B cell (primary cell): ENCODE measurements at regions not wholly inside any gene's neighbourhood (a gene's known extent, or its start where the extent isn't known, plus 50 kb on each side); places are given as distances from the start of the nearest gene placed in this dataset.

ENCODE experiments used
- EZH2 ChIP-seq: IDR thresholded peaks from 2 replicates; pipeline ENCODE4 v1.6.1; 2012; ENCODE audit warnings: borderline replicate concordance, low read depth, mild to moderate bottlenecking, moderate library complexity, low read length; ENCODE audit not compliant: insufficient read depth, poor library complexity, severe bottlenecking
- TF ChIP-seq, protein P1 (sequence below): fragments of 200-600 bp; IDR thresholded peaks from one replicate; pipeline ENCODE4 v1.8.0; 2022; ENCODE audit warnings: antibody characterized with exemption, mild to moderate bottlenecking

DNA sequence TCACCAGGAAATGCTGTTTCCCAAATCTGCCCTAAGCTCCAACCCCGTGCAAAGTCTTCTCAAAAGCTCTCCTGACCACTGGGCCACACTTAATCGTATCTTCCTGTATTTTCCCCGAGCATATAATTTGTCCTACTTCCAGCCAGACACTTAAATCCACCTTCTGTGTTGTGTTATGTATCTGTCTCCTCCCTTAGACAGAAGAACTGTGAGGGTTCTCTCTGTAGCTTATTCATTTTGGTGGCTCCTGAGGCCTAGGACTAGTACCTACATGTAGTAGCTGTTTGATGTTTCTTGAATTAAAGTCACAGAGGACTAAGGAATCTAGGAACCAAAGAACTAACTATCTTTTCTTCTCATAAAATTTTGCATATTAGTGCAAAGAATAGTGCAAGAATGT, 292.6 kb downstream of the ALDH8A1 start:
- TF ChIP-seq, protein P1, sequence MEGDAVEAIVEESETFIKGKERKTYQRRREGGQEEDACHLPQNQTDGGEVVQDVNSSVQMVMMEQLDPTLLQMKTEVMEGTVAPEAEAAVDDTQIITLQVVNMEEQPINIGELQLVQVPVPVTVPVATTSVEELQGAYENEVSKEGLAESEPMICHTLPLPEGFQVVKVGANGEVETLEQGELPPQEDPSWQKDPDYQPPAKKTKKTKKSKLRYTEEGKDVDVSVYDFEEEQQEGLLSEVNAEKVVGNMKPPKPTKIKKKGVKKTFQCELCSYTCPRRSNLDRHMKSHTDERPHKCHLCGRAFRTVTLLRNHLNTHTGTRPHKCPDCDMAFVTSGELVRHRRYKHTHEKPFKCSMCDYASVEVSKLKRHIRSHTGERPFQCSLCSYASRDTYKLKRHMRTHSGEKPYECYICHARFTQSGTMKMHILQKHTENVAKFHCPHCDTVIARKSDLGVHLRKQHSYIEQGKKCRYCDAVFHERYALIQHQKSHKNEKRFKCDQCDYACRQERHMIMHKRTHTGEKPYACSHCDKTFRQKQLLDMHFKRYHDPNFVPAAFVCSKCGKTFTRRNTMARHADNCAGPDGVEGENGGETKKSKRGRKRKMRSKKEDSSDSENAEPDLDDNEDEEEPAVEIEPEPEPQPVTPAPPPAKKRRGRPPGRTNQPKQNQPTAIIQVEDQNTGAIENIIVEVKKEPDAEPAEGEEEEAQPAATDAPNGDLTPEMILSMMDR = no peak
- no peak for TF ChIP-seq EZH2
